Skeletal muscle satellite cell (primary cell): ENCODE measurements at regions not wholly inside any gene's neighbourhood (a gene's known extent, or its start where the extent isn't known, plus 50 kb on each side); places are given as distances from the start of the nearest gene placed in this dataset.
"Not testable (repeated sequence)": the region's sequence is repeated elsewhere in the genome, so short reads cannot be mapped to it uniquely, and the experiment has no call there.

Experiments used
- H3K27me3 ChIP-seq: 2 replicates; pipeline ENCODE4 v1.7.0; 2013; ENCODE audit warnings: low read length; ENCODE audit not compliant: control insufficient read depth, insufficient read depth
- H3K36me3 ChIP-seq: 2 replicates; pipeline ENCODE4 v1.7.0; 2013; ENCODE audit warnings: mild to moderate bottlenecking, control low read depth, low read length; ENCODE audit not compliant: insufficient read depth
- H3K4me1 ChIP-seq: 2 replicates; pipeline ENCODE4 v1.7.0; 2013; ENCODE audit warnings: low read length; ENCODE audit not compliant: control insufficient read depth, insufficient read depth
- H3K4me2 ChIP-seq: 2 replicates; pipeline ENCODE4 v1.7.0; 2013; ENCODE audit warnings: mild to moderate bottlenecking, low read length
- H3K4me3 ChIP-seq: 2 replicates; pipeline ENCODE4 v1.7.0; 2013; ENCODE audit warnings: low read length
- H3K9ac ChIP-seq: 2 replicates; pipeline ENCODE4 v1.7.0; 2013; ENCODE audit warnings: mild to moderate bottlenecking, low read depth, low read length, moderate library complexity
- H3K9me3 ChIP-seq: replicated peaks from 2 replicates; pipeline ENCODE4 v1.7.0; 2013; ENCODE audit warnings: mild to moderate bottlenecking, control low read depth, low read length

- no peaks in the 10 kb centered on the region for H3K9me3 ChIP-seq
- H3K9ac ChIP-seq = no peak overlapping the region
- H3K4me1 ChIP-seq = no peaks in the 10 kb centered on the region
- no peak overlapping the region for H3K4me3 ChIP-seq
- no peaks in the 10 kb centered on the region for H3K27me3 ChIP-seq
- H3K4me2 ChIP-seq = no peak overlapping the region
- no peaks in the 10 kb centered on the region for H3K36me3 ChIP-seq
Observed at GRCh38 chr6:160804639-160805038, 102.6 kb downstream of the PLG start.

- H3K9ac ChIP-seq = no peak overlapping the region
- no peak overlapping the region for H3K4me3 ChIP-seq
- no peaks in the 10 kb centered on the region for H3K27me3 ChIP-seq
- H3K4me2 ChIP-seq = no peak overlapping the region
- no peaks in the 10 kb centered on the region for H3K4me1 ChIP-seq
- H3K36me3 ChIP-seq = no peaks in the 10 kb centered on the region
- no peaks in the 10 kb centered on the region for H3K9me3 ChIP-seq
Observed at GRCh38 chr6:160808263-160808662, 106.2 kb downstream of the PLG start.

GRCh38 chr6:160810238-160810637 is 108.2 kb downstream of the PLG start:
- Histone ChIP-seq H3K9me3 (no peaks in the 10 kb centered on the region), H3K4me2 (no peak overlapping the region), H3K27me3 (no peaks in the 10 kb centered on the region), H3K9ac (no peak overlapping the region), H3K4me1 (no peaks in the 10 kb centered on the region), H3K36me3 (no peaks in the 10 kb centered on the region), H3K4me3 (no peak overlapping the region)

GRCh38 chr6:160812097-160812496 is 110.1 kb downstream of the PLG start:
- Histone ChIP-seq H3K36me3 (no peaks in the 10 kb centered on the region), H3K4me1 (no peaks in the 10 kb centered on the region), H3K4me3 (no peak overlapping the region), H3K9me3 (no peaks in the 10 kb centered on the region), H3K4me2 (no peak overlapping the region), H3K27me3 (no peaks in the 10 kb centered on the region), H3K9ac (no peak overlapping the region)

GRCh38 chr6:160818934-160819333 is 116.9 kb downstream of the PLG start:
- no peaks in the 10 kb centered on the region for H3K9me3 ChIP-seq
- H3K4me3 ChIP-seq = no peak overlapping the region
- H3K9ac ChIP-seq = no peak overlapping the region
- H3K27me3 ChIP-seq = no peaks in the 10 kb centered on the region
- H3K4me2 ChIP-seq = no peak overlapping the region
- no peaks in the 10 kb centered on the region for H3K36me3 ChIP-seq
- H3K4me1 ChIP-seq = no peaks in the 10 kb centered on the region

- not testable (repeated sequence) for H3K27me3 ChIP-seq, H3K4me1 ChIP-seq, H3K4me3 ChIP-seq, H3K36me3 ChIP-seq, H3K4me2 ChIP-seq, H3K9me3 ChIP-seq, H3K9ac ChIP-seq
Observed at GRCh38 chr6:160820661-160821060, 118.6 kb downstream of the PLG start.

GRCh38 chr6:160831739-160832138 is 129.7 kb downstream of the PLG start:
- H3K27me3 ChIP-seq = no peaks in the 10 kb centered on the region
- H3K9me3 ChIP-seq = no peaks in the 10 kb centered on the region
- H3K9ac ChIP-seq = no peak overlapping the region
- no peak overlapping the region for H3K4me2 ChIP-seq
- no peaks in the 10 kb centered on the region for H3K36me3 ChIP-seq
- no peaks in the 10 kb centered on the region for H3K4me1 ChIP-seq
- H3K4me3 ChIP-seq = no peak overlapping the region

GRCh38 chr6:160832422-160832821 is 130.4 kb downstream of the PLG start:
- Histone ChIP-seq H3K4me1 (no peaks in the 10 kb centered on the region), H3K9ac (no peak overlapping the region), H3K9me3 (no peaks in the 10 kb centered on the region), H3K4me2 (no peak overlapping the region), H3K36me3 (no peaks in the 10 kb centered on the region), H3K4me3 (no peak overlapping the region), H3K27me3 (no peaks in the 10 kb centered on the region)

GRCh38 chr6:160837146-160837545 is 135.1 kb downstream of the PLG start:
- H3K27me3 ChIP-seq = no peaks in the 10 kb centered on the region
- no peaks in the 10 kb centered on the region for H3K9me3 ChIP-seq
- no peak overlapping the region for H3K4me3 ChIP-seq
- H3K4me1 ChIP-seq = no peaks in the 10 kb centered on the region
- H3K36me3 ChIP-seq = no peaks in the 10 kb centered on the region
- no peak overlapping the region for H3K4me2 ChIP-seq
- no peak overlapping the region for H3K9ac ChIP-seq

- Histone ChIP-seq H3K9ac (no peak overlapping the region), H3K36me3 (no peaks in the 10 kb centered on the region), H3K4me3 (no peak overlapping the region), H3K27me3 (no peaks in the 10 kb centered on the region), H3K9me3 (no peaks in the 10 kb centered on the region), H3K4me1 (no peaks in the 10 kb centered on the region), H3K4me2 (no peak overlapping the region)
Observed at GRCh38 chr6:160851031-160851430, 140.5 kb upstream of the MAP3K4 start.

GRCh38 chr6:160853946-160854345 is 137.6 kb upstream of the MAP3K4 start:
- Histone ChIP-seq H3K27me3 (no peaks in the 10 kb centered on the region), H3K9ac (no peak overlapping the region), H3K36me3 (no peaks in the 10 kb centered on the region), H3K4me2 (no peak overlapping the region), H3K4me1 (no peaks in the 10 kb centered on the region), H3K9me3 (no peaks in the 10 kb centered on the region), H3K4me3 (no peak overlapping the region)

GRCh38 chr6:160858886-160859285 is 132.7 kb upstream of the MAP3K4 start:
- Histone ChIP-seq H3K9me3 (no peaks in the 10 kb centered on the region), H3K4me3 (no peak overlapping the region), H3K36me3 (no peaks in the 10 kb centered on the region), H3K4me2 (no peak overlapping the region), H3K9ac (no peak overlapping the region), H3K4me1 (no peaks in the 10 kb centered on the region), H3K27me3 (no peaks in the 10 kb centered on the region)
